ENCODE measurements at regions not wholly inside any gene's neighbourhood (a gene's known extent, or its start where the extent isn't known, plus 50 kb on each side); places are given as distances from the start of the nearest gene placed in this dataset.

DNA sequence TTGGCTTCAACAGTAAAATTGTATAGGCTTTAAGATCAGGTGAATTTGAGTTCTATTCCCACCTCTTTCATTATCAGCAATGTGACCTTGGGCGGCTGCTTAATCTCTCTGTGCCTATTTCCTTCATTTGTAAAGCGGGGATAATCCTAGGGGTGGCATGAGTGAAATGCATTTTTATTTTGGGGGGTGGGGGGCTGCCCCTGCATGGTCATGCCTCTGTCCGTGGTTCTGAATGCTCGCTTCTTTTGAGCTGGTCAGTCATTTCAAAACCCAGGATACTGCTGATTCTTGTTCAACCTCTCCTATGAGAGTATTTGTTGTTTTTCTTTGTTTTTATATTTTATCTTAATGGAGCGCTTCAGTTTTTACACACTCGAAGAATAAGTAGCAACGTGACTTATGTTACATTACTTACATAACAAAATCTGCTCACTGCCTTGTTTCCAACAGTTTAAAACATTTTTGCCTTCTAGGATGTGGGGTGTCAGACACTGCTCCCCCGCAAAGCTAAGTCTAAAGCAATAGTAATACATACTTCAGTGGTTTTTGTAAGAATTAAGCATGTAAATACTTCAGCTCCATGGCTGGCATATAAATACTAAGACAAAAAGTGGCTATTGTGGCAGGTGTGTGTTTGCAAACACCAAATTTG, 152.6 kb upstream of the PELI1 start:
- Histone ChIP-seq H3K27ac (no peak overlapping the region), H3K9me3 (no peaks in the 10 kb centered on the region), H3K4me3 (no peak overlapping the region), H3K36me3 (replicated peaks in 1 of 2; ENCODE audit: insufficient read depth in 1 of 2, low read depth in 2 of 2) (no peaks in the 10 kb centered on the region), H3K27me3 (no peaks in the 10 kb centered on the region), H3K4me1 (no peaks in the 10 kb centered on the region)
- ATAC-seq, result no peak
- TF ChIP-seq, protein P1, sequence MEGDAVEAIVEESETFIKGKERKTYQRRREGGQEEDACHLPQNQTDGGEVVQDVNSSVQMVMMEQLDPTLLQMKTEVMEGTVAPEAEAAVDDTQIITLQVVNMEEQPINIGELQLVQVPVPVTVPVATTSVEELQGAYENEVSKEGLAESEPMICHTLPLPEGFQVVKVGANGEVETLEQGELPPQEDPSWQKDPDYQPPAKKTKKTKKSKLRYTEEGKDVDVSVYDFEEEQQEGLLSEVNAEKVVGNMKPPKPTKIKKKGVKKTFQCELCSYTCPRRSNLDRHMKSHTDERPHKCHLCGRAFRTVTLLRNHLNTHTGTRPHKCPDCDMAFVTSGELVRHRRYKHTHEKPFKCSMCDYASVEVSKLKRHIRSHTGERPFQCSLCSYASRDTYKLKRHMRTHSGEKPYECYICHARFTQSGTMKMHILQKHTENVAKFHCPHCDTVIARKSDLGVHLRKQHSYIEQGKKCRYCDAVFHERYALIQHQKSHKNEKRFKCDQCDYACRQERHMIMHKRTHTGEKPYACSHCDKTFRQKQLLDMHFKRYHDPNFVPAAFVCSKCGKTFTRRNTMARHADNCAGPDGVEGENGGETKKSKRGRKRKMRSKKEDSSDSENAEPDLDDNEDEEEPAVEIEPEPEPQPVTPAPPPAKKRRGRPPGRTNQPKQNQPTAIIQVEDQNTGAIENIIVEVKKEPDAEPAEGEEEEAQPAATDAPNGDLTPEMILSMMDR (IDR thresholded peaks at IDR 0.05), result no peak
- no peak for TF ChIP-seq POLR2A (IDR thresholded peaks at IDR 0.05)
- WGBS, 2 donors, result 51 to 57% methylated on average over 8 of the region's 8 CpGs
- DNase-seq, result no peak
- intact Hi-C loops (cut with DNase I), result no loop called here

GRCh38 chr2:64298161-64298560, 153.9 kb upstream of the PELI1 start:
- H3K4me1 ChIP-seq, result no peaks in the 10 kb centered on the region
- TF ChIP-seq, protein P1 (IDR thresholded peaks at IDR 0.05), result no peak
- no peak for TF ChIP-seq POLR2A (IDR thresholded peaks at IDR 0.05)
- no peak overlapping the region for H3K4me3 ChIP-seq
- no peaks in the 10 kb centered on the region for H3K36me3 ChIP-seq (replicated peaks in 1 of 2; ENCODE audit: insufficient read depth in 1 of 2, low read depth in 2 of 2)
- intact Hi-C loops (cut with DNase I), result no loop called here
- DNase-seq (no peak), ATAC-seq (no peak)
- no peaks in the 10 kb centered on the region for H3K9me3 ChIP-seq
- H3K27ac ChIP-seq, result no peak overlapping the region
- 89% methylated on average over 2 of the region's 2 CpGs for WGBS, 2 donors
- H3K27me3 ChIP-seq, result no peaks in the 10 kb centered on the region

GRCh38 chr2:64300066-64300465, 153.9 kb upstream of the LGALSL start:
- H3K27me3 ChIP-seq, result no peaks in the 10 kb centered on the region
- TF ChIP-seq POLR2A (IDR thresholded peaks at IDR 0.05), result no peak
- TF ChIP-seq, protein P1 (IDR thresholded peaks at IDR 0.05), result no peak
- H3K36me3 ChIP-seq (replicated peaks in 1 of 2; ENCODE audit: insufficient read depth in 1 of 2, low read depth in 2 of 2), result no peaks in the 10 kb centered on the region
- intact Hi-C loops (cut with DNase I), result no loop called here
- no peak for ATAC-seq
- no peaks in the 10 kb centered on the region for H3K4me1 ChIP-seq
- no peaks in the 10 kb centered on the region for H3K9me3 ChIP-seq
- H3K27ac ChIP-seq, result no peak overlapping the region
- no peak overlapping the region for H3K4me3 ChIP-seq
- no peak for DNase-seq
- WGBS, 2 donors, result 83 to 90% methylated on average over 3 of the region's 3 CpGs

GRCh38 chr2:64303250-64303649, 150.7 kb upstream of the LGALSL start:
- no peak for TF ChIP-seq POLR2A (IDR thresholded peaks at IDR 0.05)
- TF ChIP-seq, protein P1 (IDR thresholded peaks at IDR 0.05), result no peak
- Histone ChIP-seq H3K4me1 (no peaks in the 10 kb centered on the region), H3K36me3 (replicated peaks in 1 of 2; ENCODE audit: insufficient read depth in 1 of 2, low read depth in 2 of 2) (no peaks in the 10 kb centered on the region), H3K4me3 (no peak overlapping the region), H3K27me3 (no peaks in the 10 kb centered on the region), H3K27ac (no peak overlapping the region), H3K9me3 (no peaks in the 10 kb centered on the region)
- 84 to 90% methylated on average over 5 of the region's 5 CpGs for WGBS, 2 donors
- intact Hi-C loops (cut with DNase I), result no loop called here
- DNase-seq, result no peak
- ATAC-seq, result no peak

- Histone ChIP-seq H3K4me1 (peaks cover 12% of the 10 kb centered on the region), H3K4me3 (no peak overlapping the region), H3K36me3 (replicated peaks in 1 of 2; ENCODE audit: insufficient read depth in 1 of 2, low read depth in 2 of 2) (no peaks in the 10 kb centered on the region), H3K9me3 (no peaks in the 10 kb centered on the region), H3K27me3 (no peaks in the 10 kb centered on the region), H3K27ac (no peak overlapping the region)
- DNase-seq (no peak), ATAC-seq (no peak)
- 84 to 86% methylated on average over 5 of the region's 5 CpGs for WGBS, 2 donors
- intact Hi-C loops (cut with DNase I), result no loop called here
- TF ChIP-seq, protein P1 (IDR thresholded peaks at IDR 0.05), result no peak
Measured at GRCh38 chr2:64307421-64307820, 146.5 kb upstream of the LGALSL start.
